Motor neuron (in vitro differentiated cells): ENCODE measurements at regions not wholly inside any gene's neighbourhood (a gene's known extent, or its start where the extent isn't known, plus 50 kb on each side); places are given as distances from the start of the nearest gene placed in this dataset.

Source experiments
- ATAC-seq, 8 experiments: fragments of 200-7000 bp; cut with Tn5 transposase; replicated peaks in 6 of 8; 2 replicates each; pipeline ENCODE4 v1.8.0; 2021; ENCODE audit warnings: mild to moderate bottlenecking in 8 of 8, moderate library complexity in 8 of 8
- H3K27ac ChIP-seq, 2 donors: fragments of 250-450 bp; sonication (Bioruptor Pico); 2 replicates each; pipeline ENCODE4 v1.9.0; 2021; ENCODE audit warnings: antibody characterized with exemption in 2 of 2, mild to moderate bottlenecking in 2 of 2, moderate library complexity in 1 of 2
- H3K4me1 ChIP-seq, 2 donors: fragments of 250-450 bp; sonication (Bioruptor Pico); replicated peaks in 1 of 2; 2 replicates each; pipeline ENCODE4 v1.6.1; 2021; ENCODE audit warnings: antibody characterized with exemption in 2 of 2, mild to moderate bottlenecking in 2 of 2, moderate library complexity in 1 of 2
- H3K4me3 ChIP-seq, 5 donors: fragments of 250-450 bp; sonication (Bioruptor Pico); 2 replicates each; pipeline ENCODE4 v1.9.0; 2021; ENCODE audit warnings: antibody characterized with exemption in 5 of 5, mild to moderate bottlenecking in 5 of 5, moderate library complexity in 4 of 5
- WGBS, 10 experiments: fragments of 450-650 bp; shearing (Covaris generic); methylation state at CpG; one replicate each; pipeline ENCODE4 v1.0.0; 2022; 5-methylcytosine and 5-hydroxymethylcytosine counted together
- in situ Hi-C, 9 experiments: fragments of 400-800 bp; cut with MboI; loops; one replicate each; pipeline ENCODE4 v1.15.0; 2021; ENCODE audit warnings: low sequenced_read_pairs in 9 of 9, low pct_unique_long_range_greater_than_20kb in 2 of 9; ENCODE audit not compliant: unreplicated experiment in 9 of 9

DNA sequence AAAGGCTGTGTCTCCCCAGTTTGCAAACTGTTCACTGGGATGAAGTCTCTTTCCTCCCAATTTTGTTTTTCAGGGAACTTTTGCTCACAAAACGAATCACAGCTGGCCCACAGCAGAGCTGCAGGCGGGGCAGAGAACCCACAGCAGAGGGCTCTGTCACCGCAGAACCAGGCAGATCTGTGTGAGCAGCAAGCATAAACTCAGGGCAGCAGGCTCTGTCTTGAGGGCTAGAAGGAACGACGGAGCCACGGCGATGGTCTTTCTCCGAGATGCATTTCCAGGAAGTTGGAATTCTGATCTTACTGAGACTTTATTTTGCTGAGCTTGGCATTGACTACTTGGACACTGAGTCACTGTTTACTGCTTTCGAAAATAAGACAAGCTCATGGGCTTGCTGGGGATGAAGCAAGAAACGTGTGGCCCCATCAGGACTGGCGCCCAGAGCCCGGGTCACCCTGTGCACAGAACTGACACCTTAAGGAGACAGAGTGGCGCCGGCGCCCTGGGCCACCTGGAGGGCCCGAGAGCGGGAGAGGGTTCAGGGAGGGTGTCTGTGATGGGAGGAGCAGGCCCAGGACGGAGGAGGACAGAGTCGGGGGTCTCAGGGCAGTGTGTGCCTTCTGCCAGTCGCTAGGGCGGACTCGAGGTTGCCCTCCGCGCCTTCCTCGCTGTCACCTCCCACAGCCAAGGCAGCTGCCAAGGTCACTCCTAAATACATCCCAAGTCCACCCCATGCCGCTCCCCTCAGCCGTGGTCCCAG lies 106.3 kb upstream of the NXT1 start:
- in situ Hi-C loops, result no loop called here
- Histone ChIP-seq H3K4me1 (no peaks in the 10 kb centered on the region), H3K27ac (no peak overlapping the region), H3K4me3 (no peak overlapping the region)
- ATAC-seq, result peak in 1 of 8 experiments; percentile 66
- 0 to 86% (median 80%) methylated on average over 5 to 10 of the region's 27 CpGs; no CpG with 5 or more reads in 4 of the 10 experiments for WGBS, 10 experiments

DNA sequence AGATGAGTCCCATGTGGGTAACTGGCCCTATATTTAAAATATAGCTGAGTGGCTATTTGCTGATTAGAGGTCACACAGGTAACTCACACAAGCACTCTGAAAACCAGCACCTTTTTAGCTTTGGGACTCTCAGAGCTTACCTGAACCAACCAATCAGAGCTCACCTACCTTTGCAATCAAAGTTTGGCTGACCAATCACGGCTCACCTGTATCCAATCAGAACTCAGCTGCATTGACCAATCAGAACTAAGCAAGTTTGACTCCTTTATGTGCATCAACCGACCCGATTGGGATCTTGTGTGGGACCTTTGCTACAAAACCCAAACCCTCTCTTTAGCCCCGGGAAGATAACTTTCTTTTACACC lies 106.8 kb upstream of the NXT1 start:
- in situ Hi-C loops, result no loop called here
- Histone ChIP-seq H3K27ac (no peak overlapping the region), H3K4me3 (no peak overlapping the region), H3K4me1 (no peaks in the 10 kb centered on the region)
- 20 to 100% (median 53%) methylated on average over 1 to 4 of the region's 4 CpGs; no CpG with 5 or more reads in 1 of the 10 experiments for WGBS, 10 experiments
- no peak for ATAC-seq

DNA sequence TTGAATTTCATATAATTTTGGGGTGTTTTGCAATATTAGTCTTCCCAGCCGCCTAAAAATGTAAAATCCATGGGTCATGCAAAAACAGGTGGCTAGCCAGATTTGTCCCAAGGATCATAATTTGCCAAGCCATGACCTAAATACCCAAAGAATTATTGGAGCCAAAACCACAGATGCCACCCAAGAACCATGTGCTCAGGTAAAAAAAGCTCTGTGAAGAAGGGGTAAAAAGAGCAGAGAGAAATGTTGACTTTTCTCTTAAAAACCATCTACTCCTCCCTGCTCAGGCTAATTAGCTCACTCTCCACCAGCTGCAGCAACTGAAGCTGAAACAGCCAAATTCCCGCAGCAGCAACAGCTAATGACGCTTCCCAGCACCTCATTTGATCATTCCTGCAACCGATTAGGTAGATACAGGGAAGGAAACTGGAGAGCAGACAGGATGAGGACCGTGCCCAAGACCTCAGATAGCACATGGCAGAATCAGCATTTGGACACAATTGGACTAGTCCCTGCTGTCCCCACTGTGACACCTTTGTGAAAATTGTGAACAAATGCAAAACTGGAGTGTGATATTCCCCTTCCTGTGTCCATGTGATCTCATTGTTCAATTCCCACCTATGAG lies 107.9 kb upstream of the NXT1 start:
- Histone ChIP-seq H3K4me1 (no peaks in the 10 kb centered on the region), H3K27ac (no peak overlapping the region), H3K4me3 (no peak overlapping the region)
- WGBS, 10 experiments, result 30 to 83% (median 70%) methylated on average over 1 to 4 of the region's 5 CpGs; no CpG with 5 or more reads in 2 of the 10 experiments
- in situ Hi-C loops, result no loop called here
- ATAC-seq, result no peak

DNA sequence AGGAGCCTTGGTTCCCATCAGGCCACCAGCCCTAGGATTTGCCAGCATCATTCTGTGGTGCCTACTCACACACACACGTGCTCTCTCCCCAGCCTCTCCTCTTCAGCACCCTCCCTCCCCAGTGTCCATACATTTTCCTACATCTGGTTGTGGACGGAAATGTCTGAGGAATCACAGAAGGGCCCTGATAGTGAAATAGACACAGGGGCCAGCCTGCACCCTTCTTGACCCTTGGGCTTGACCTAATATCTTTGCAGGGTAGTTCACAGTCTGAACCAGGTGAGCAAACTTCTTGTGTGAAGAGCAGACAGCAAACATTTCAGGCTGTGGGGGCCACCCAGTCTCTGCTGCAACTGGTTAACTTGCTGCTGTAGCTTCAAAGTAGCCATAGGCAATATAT lies 108.5 kb upstream of the NXT1 start:
- in situ Hi-C loops, result no loop called here
- Histone ChIP-seq H3K27ac (no peak overlapping the region), H3K4me3 (no peak overlapping the region), H3K4me1 (no peaks in the 10 kb centered on the region)
- ATAC-seq, result no peak
- WGBS, 10 experiments, result 40 to 100% (median 80%) methylated on average over 1 to 2 of the region's 2 CpGs; no CpG with 5 or more reads in 5 of the 10 experiments

DNA sequence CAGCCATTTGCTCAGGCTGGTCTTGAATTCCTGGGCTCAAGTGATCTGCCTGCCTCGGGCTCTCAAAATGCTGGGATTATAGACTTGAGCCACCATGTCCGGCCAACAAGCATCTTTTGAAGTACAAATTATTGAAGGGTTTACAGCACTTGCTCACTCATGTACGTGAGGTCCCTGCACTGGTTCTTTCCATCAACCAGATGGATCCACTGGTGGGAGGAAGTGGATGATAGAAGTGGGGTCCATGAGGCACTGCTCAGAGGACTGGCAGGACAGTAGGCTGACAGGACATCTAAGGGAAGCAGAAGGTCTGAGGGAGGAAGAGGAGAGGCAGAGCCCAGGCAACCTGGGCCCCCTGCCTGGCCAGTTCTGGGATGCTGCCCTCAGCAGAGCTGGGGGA lies 109.2 kb upstream of the NXT1 start:
- Histone ChIP-seq H3K4me3 (no peak overlapping the region), H3K27ac (no peak overlapping the region), H3K4me1 (no peaks in the 10 kb centered on the region)
- ATAC-seq, result no peak
- 41 to 100% (median 71%) methylated on average over 1 to 3 of the region's 3 CpGs; no CpG with 5 or more reads in 4 of the 10 experiments for WGBS, 10 experiments
- in situ Hi-C loops, result no loop called here

DNA sequence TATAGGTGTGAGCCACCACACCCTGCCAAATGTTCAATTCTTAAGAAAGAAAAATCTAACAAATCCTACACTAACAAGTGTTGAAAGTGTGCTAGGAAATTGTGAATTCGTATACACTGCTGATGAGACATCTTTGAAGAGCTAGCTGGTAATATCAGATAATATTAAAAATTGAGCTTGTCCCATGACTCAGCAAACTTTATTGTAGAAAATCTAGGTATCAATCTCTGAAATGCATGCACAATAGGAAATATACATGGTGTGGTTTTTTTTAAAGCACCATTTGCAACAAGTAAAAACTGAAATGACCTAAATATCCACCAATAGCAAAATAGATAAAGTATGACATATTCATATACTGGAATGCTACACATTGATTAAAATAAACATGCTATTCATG lies 110.1 kb upstream of the NXT1 start:
- Histone ChIP-seq H3K4me3 (no peak overlapping the region), H3K27ac (no peak overlapping the region), H3K4me1 (no peaks in the 10 kb centered on the region)
- whole genome bisulfite sequencing, 10 experiments, result 8 to 90% (median 49%) methylated on average over 1 of the region's 1 CpG; no CpG with 5 or more reads in 2 of the 10 experiments
- ATAC-seq, result no peak
- in situ Hi-C loops, result no loop called here

DNA sequence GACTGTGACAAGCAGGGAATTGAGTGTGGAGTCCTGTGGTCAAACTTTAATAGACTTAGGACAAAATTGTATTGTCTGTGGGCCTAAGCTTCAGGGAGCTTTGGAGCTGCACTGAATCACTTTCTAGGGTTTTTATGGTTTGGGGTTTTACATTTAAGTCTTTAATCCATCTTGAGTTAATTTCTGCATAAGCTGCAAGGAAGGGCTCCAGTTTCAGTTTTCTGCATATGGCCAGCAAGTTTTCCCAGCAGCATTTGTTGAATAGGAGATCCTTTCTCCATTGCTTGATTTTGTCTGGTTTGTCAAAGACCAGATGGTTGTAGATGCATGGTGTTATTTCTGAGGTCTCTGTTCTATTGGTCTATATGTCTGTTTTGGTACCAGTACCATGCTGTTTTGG lies 113.4 kb upstream of the NXT1 start:
- in situ Hi-C loops, result loop anchor here in 1 of 9 experiments (10.0 kb wide), 1 partner anchor 182 kb away; no protein-coding TSS in a partner anchor
- no peaks in the 10 kb centered on the region for H3K4me1 ChIP-seq
- H3K4me3 ChIP-seq, result no peak overlapping the region
- ATAC-seq, result no peak
- H3K27ac ChIP-seq, result no peak overlapping the region

DNA sequence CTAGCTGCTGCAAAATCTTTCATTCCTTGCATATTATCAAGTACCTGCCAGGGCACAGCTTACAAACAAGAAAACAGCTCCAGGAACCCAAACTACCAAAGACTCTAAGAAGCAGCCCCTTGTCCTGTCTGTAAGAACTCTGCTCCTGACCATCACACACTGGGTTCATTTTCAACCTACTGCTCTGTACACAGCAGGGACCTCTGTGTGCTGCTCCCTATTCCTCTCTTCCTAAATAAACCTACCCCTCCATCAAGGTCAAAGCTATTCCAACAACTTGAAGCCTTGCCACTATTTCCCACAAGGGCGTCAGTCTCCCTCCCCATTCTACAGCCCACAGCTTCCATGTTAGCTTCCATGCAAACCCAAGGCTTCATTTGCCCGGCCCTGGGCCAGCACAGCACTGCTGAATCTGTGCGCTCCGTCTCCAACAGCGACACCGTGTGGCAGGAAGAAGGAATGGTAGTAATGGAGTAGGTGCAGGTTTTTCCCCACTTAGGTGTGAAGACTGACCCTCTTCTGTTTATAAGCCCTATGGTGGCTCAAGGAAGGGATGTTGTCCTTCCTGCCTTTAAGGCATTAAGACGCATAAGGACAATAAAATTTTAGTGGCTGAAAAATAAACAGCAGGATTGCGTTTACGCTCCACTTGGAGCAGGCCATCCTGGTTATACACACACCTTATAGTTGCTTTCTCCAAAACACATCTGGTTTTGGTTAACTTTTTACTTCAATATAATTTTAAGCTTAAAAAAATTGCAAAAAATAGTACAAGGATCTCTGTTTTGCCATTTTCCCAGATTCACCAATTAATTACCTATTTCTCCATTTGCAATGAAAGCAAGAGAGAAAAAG lies 115.2 kb upstream of the NXT1 start:
- in situ Hi-C loops, result loop anchor here in 1 of 9 experiments (10.0 kb wide), 1 partner anchor 181 kb away; no protein-coding TSS in a partner anchor
- H3K4me3 ChIP-seq, result no peak overlapping the region
- H3K4me1 ChIP-seq, result no peaks in the 10 kb centered on the region
- peak; percentile 88 to 99 (median 94) for ATAC-seq
- 0 to 83% (median 56%) methylated on average over 2 to 9 of the region's 9 CpGs; no CpG with 5 or more reads in 2 of the 10 experiments for WGBS, 10 experiments
- H3K27ac ChIP-seq, result no peak overlapping the region

DNA sequence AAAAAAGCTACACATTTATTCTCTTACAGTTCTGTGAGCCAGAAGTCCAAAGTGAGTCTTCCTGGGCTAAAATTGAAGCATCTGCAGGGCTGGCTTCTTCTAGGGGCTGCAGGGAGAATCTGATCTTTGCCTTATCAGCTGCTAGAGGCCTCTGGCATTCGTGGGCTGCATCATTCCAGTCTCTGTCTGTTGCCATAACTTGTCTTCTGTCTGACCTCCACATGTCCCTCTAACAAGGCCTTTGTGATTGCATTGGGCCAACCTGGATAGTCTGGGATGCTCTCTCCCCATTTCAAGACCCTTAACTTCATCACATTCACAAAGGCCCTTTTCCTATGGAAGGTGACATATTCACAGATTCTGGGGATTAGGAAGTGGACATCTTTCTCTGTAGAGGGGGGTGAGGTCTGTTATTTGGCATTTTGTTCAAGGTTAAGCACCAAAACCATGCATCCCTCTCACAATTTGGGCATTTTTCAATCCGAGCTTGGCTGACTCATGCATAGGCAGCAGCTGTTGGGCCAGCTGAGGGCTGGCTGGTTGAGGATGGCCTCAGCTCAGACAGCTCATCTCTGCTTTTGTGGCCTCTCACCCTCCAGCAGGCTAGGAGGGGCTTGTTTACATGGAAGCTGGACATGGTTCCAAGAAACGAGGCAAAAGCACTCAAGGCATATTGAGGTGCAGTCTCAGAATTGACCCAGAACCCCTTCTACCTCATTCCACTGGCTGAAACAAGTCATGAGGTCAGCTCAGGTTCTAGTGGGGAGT lies 116.1 kb upstream of the NXT1 start:
- in situ Hi-C loops, result loop anchor here in 1 of 9 experiments (10.0 kb wide), 1 partner anchor 180 kb away; no protein-coding TSS in a partner anchor
- ATAC-seq, result no peak
- no peak overlapping the region for H3K27ac ChIP-seq
- H3K4me1 ChIP-seq, result no peaks in the 10 kb centered on the region
- WGBS, 10 experiments, result 0 to 89% (median 70%) methylated on average over 1 to 3 of the region's 3 CpGs; no CpG with 5 or more reads in 5 of the 10 experiments
- no peak overlapping the region for H3K4me3 ChIP-seq

DNA sequence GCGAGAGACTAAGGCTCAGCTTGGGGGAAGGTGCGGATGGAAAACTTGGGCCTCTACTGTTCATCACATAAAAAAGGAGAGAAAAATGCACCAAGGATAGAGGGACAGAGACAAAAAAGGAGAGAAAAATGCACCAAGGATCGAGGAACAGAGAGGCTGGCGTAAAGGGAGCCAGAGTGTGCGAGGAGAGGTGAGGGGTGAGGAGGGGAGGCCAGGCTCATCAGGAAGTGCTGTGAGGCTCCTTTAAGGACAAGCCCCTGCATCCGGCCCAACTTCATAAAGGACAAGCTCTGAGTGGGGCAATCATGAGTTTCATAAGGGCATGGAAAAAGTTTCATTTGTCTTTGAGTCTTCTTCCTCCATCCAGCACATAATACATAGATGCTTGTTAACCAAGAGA lies 117.2 kb upstream of the NXT1 start:
- no peak overlapping the region for H3K27ac ChIP-seq
- WGBS, 10 experiments, result 61 to 100% (median 94%) methylated on average over 1 to 6 of the region's 6 CpGs; no CpG with 5 or more reads in 1 of the 10 experiments
- H3K4me1 ChIP-seq, result no peaks in the 10 kb centered on the region
- H3K4me3 ChIP-seq, result no peak overlapping the region
- in situ Hi-C loops, result loop anchor here in 1 of 9 experiments (10.0 kb wide), 1 partner anchor 179 kb away; no protein-coding TSS in a partner anchor
- ATAC-seq, result no peak

DNA sequence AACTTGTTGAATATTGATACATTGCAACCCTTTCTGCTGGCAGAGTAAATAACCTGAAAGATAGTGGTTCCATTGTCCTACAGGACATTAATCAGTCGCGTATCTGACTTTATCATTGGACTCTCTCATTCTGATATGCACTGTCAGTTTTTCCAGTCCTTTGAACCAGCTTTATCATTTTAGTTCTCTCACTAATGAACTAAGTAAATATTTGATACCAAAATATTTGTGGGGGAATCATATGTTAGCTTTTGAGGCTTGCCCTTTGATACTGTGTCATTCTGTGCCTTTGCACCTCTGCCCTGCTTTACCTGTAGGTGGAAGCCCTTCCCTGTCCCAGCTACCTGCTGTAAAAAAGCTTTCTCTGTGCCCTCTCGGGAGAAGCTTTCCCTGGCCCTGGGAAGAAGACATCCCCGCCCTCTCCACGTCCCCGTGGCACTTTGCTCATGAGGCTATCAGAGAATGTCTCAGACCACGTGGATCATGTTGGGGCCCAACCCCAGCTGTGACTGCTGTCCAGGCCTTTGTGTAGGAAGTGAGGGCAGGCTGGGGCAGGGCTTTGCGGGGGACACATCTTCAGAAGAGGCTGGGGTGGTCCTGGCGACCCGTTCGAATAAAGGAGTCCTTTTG lies 117.8 kb upstream of the NXT1 start:
- Histone ChIP-seq H3K4me1 (no peaks in the 10 kb centered on the region), H3K4me3 (no peak overlapping the region), H3K27ac (no peak overlapping the region)
- in situ Hi-C loops, result loop anchor here in 1 of 9 experiments (10.0 kb wide), 1 partner anchor 178 kb away; no protein-coding TSS in a partner anchor
- no peak for ATAC-seq
- WGBS, 10 experiments, result 74 to 100% (median 89%) methylated on average over 1 to 10 of the region's 11 CpGs; no CpG with 5 or more reads in 2 of the 10 experiments

DNA sequence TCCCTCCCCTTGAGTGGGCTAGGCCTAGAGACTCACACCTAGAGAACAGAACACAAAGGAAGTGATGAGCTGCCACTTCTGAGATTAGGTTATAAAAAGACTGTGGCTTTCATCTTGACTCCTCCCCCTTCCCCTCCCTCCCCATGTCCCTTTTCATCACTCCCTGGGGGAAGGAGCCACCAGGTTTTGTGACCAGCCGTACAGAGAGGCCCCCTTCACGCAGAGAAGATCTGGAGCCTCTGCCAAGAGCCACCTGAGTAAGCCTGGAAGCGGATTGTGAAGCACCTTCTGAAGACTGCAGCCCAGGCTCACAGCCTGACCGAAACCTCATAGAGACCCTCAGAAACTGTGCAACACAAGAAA lies 118.4 kb upstream of the NXT1 start:
- in situ Hi-C loops, result loop anchor here in 1 of 9 experiments (10.0 kb wide), 1 partner anchor 177 kb away; no protein-coding TSS in a partner anchor
- Histone ChIP-seq H3K27ac (no peak overlapping the region), H3K4me1 (no peaks in the 10 kb centered on the region), H3K4me3 (no peak overlapping the region)
- 20 to 70% methylated on average over 1 to 2 of the region's 4 CpGs; no CpG with 5 or more reads in 8 of the 10 experiments for WGBS, 10 experiments
- no peak for ATAC-seq
